ENCODE measurements at regions not wholly inside any gene's neighbourhood (a gene's known extent, or its start where the extent isn't known, plus 50 kb on each side); places are given as distances from the start of the nearest gene placed in this dataset.

DNA sequence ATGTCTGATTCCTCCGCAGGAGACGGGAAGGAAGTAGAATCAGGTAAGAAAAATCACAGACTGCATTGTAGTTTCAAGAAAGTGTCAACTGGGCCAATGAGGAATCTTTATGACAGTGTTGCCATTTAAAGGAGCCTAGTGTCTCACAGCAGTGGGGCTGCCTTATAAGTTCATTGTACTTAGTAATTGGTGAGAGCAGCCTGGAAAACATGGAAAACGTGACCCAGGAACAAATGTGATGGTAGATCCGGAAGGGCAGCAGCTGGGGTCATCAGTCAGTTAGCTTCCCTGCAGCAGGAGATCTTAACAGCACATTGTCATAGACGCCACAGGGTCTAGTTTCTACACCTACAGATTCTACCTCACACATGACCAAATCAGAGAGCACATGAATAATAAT, 630.0 kb upstream of the LMO3 start:
- CTCF ChIA-PET: no interaction called here
- H3K36me3 ChIP-seq (ENCODE audit: control insufficient read depth in 2 of 3, insufficient read depth in 3 of 3, low read length in 3 of 3): no peaks in the 10 kb centered on the region
- no peak overlapping the region for H3K4me3 Mint-ChIP-seq
- DNase-seq (no peak), ATAC-seq (no peak)
- H3K4me3 ChIP-seq (ENCODE audit: low read length): no peak overlapping the region
- POLR2A ChIA-PET: no interaction called here
- no peaks in the 10 kb centered on the region for H3K27me3 ChIP-seq (ENCODE audit: control insufficient read depth in 2 of 2, insufficient read depth in 2 of 2, low read length in 2 of 2)
- no peaks in the 10 kb centered on the region for H3K4me1 ChIP-seq (ENCODE audit: control insufficient read depth in 2 of 2, insufficient read depth in 2 of 2, low read length in 2 of 2)
- H3K27me3 Mint-ChIP-seq: no peaks in the 10 kb centered on the region
- H3K27ac Mint-ChIP-seq: no peak overlapping the region
- H3K4me1 Mint-ChIP-seq: no peaks in the 10 kb centered on the region
- H3K36me3 Mint-ChIP-seq: no peaks in the 10 kb centered on the region
- H3K9me3 ChIP-seq (ENCODE audit: control insufficient read depth in 2 of 3, low read length in 3 of 3): no peaks in the 10 kb centered on the region
- H3K27ac ChIP-seq (ENCODE audit: low read depth, low read length): no peak overlapping the region
- intact Hi-C loops (cut with micrococcal nuclease): no loop called here
- H3K9me3 Mint-ChIP-seq: peaks cover 0 to 23% (median 7%) of the 10 kb centered on the region in 11 donors

DNA sequence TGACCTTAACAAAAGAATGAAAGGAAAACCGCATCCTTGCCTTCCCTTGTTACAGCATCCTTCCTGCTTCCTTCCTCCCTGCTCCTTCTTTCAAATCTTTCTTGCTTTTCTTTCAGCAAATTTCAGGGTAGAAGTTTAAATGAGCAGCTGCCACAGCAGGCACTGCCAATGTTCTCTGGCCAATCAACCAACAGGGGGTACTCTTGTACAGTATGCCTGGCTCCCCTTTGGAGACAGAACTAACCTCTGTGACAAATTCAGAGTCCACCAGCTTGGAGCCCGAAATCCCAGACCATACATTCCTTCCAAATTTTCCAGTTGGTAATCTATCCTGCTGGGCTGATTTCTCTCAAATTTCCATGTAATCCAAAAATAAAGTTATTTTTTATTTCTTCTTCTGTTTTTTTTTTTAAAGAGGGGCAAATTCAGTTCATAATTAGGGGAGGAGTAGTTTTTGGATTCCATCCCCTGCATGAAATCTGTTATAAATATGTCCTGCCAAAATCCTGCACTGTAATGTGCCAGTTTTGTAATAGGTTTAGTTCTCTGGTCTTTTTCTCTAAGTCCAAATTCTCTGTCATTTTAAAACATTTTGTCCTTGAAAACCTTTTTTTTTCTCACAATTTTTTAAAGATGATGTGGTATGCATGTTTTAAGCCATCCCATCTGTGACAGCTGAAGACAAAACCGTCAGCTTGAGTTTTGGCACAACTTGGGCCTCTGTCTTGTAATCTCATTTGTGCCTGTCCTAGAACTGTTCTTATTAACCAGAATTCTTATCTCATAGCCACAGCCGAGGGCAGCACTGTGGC, 610.0 kb upstream of the LMO3 start:
- no peaks in the 10 kb centered on the region for H3K36me3 Mint-ChIP-seq
- POLR2A ChIA-PET: no interaction called here
- no peak for ATAC-seq
- Histone ChIP-seq H3K9me3 (ENCODE audit: control insufficient read depth in 2 of 3, low read length in 3 of 3) (no peaks in the 10 kb centered on the region), H3K27me3 (ENCODE audit: control insufficient read depth in 2 of 2, insufficient read depth in 2 of 2, low read length in 2 of 2) (no peaks in the 10 kb centered on the region), H3K27ac (ENCODE audit: low read depth, low read length) (no peak overlapping the region), H3K4me3 (ENCODE audit: low read length) (no peak overlapping the region), H3K36me3 (ENCODE audit: control insufficient read depth in 2 of 3, insufficient read depth in 3 of 3, low read length in 3 of 3) (no peaks in the 10 kb centered on the region), H3K4me1 (ENCODE audit: control insufficient read depth in 2 of 2, insufficient read depth in 2 of 2, low read length in 2 of 2) (no peaks in the 10 kb centered on the region)
- H3K27me3 Mint-ChIP-seq: no peaks in the 10 kb centered on the region
- CTCF ChIA-PET: no interaction called here
- H3K27ac Mint-ChIP-seq: no peak overlapping the region
- DNase-seq: no peak
- intact Hi-C loops (cut with micrococcal nuclease): no loop called here
- no peak overlapping the region for H3K4me3 Mint-ChIP-seq
- no peaks in the 10 kb centered on the region for H3K4me1 Mint-ChIP-seq
- H3K9me3 Mint-ChIP-seq: peaks cover 0 to 12% (median under 1%) of the 10 kb centered on the region in 11 donors

DNA sequence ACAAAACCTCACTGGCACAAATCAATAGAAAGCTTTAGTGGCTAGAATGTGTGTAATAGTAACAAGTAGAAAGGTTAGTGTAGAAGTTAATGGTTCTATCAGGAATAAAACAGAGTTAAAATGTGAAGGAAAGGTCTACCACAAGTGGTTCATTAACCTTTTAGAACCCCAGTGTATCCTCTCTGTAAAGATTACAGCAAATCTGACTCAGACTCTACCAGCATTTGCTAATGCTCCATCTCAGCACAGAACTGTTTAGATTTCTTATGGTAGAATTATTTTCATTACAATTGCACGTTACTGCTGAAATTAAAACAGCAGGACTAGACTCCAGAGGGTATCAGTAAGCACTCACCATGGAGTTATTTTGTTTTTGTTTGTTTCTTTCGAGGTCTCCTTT, 609.0 kb upstream of the LMO3 start:
- Mint-ChIP-seq H3K27ac (no peak overlapping the region), H3K4me3 (no peak overlapping the region), H3K4me1 (no peaks in the 10 kb centered on the region), H3K27me3 (no peaks in the 10 kb centered on the region), H3K36me3 (no peaks in the 10 kb centered on the region), H3K9me3 (peaks cover 0 to 12% (median 2%) of the 10 kb centered on the region in 11 donors)
- no peaks in the 10 kb centered on the region for H3K36me3 ChIP-seq (ENCODE audit: control insufficient read depth in 2 of 3, insufficient read depth in 3 of 3, low read length in 3 of 3)
- H3K4me3 ChIP-seq (ENCODE audit: low read length): no peak overlapping the region
- POLR2A ChIA-PET: no interaction called here
- CTCF ChIA-PET: no interaction called here
- no peak overlapping the region for H3K27ac ChIP-seq (ENCODE audit: low read depth, low read length)
- ATAC-seq: no peak
- intact Hi-C loops (cut with micrococcal nuclease): no loop called here
- DNase-seq: no peak
- no peaks in the 10 kb centered on the region for H3K4me1 ChIP-seq (ENCODE audit: control insufficient read depth in 2 of 2, insufficient read depth in 2 of 2, low read length in 2 of 2)
- no peaks in the 10 kb centered on the region for H3K9me3 ChIP-seq (ENCODE audit: control insufficient read depth in 2 of 3, low read length in 3 of 3)
- H3K27me3 ChIP-seq (ENCODE audit: control insufficient read depth in 2 of 2, insufficient read depth in 2 of 2, low read length in 2 of 2): no peaks in the 10 kb centered on the region

DNA sequence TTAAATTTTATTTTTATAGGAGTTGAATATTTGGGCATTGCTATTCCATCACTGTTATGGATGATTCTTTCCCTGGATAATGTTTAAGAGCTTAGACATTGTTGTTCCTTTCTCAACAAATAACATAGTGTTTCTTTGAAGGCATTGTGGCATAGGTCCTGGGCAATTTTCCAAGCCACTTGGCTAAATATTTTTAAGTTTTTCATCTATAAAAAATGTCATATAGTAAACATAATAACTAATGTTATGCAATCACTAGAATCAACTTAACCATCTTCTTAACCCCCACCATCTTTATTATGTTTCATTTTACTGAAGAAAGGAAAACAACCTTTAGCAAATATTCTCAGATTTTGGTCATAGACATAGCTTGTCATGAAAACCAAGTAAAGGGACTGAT, 600.6 kb upstream of the LMO3 start:
- Histone ChIP-seq H3K27me3 (ENCODE audit: control insufficient read depth in 2 of 2, insufficient read depth in 2 of 2, low read length in 2 of 2) (no peaks in the 10 kb centered on the region), H3K4me1 (ENCODE audit: control insufficient read depth in 2 of 2, insufficient read depth in 2 of 2, low read length in 2 of 2) (no peaks in the 10 kb centered on the region), H3K36me3 (ENCODE audit: control insufficient read depth in 2 of 3, insufficient read depth in 3 of 3, low read length in 3 of 3) (no peaks in the 10 kb centered on the region), H3K4me3 (ENCODE audit: low read length) (no peak overlapping the region), H3K27ac (ENCODE audit: low read depth, low read length) (no peak overlapping the region), H3K9me3 (ENCODE audit: control insufficient read depth in 2 of 3, low read length in 3 of 3) (peaks cover 0 to 6% (median 0%) of the 10 kb centered on the region in 3 experiments)
- H3K36me3 Mint-ChIP-seq: no peaks in the 10 kb centered on the region
- H3K9me3 Mint-ChIP-seq: peaks cover 0 to 13% (median 2%) of the 10 kb centered on the region in 11 donors
- H3K4me3 Mint-ChIP-seq: no peak overlapping the region
- H3K27me3 Mint-ChIP-seq: no peaks in the 10 kb centered on the region
- intact Hi-C loops (cut with micrococcal nuclease): no loop called here
- no peak overlapping the region for H3K27ac Mint-ChIP-seq
- no peaks in the 10 kb centered on the region for H3K4me1 Mint-ChIP-seq
- ChIA-PET POLR2A (no interaction called here), CTCF (no interaction called here)
- no peak for DNase-seq
- no peak for ATAC-seq

DNA sequence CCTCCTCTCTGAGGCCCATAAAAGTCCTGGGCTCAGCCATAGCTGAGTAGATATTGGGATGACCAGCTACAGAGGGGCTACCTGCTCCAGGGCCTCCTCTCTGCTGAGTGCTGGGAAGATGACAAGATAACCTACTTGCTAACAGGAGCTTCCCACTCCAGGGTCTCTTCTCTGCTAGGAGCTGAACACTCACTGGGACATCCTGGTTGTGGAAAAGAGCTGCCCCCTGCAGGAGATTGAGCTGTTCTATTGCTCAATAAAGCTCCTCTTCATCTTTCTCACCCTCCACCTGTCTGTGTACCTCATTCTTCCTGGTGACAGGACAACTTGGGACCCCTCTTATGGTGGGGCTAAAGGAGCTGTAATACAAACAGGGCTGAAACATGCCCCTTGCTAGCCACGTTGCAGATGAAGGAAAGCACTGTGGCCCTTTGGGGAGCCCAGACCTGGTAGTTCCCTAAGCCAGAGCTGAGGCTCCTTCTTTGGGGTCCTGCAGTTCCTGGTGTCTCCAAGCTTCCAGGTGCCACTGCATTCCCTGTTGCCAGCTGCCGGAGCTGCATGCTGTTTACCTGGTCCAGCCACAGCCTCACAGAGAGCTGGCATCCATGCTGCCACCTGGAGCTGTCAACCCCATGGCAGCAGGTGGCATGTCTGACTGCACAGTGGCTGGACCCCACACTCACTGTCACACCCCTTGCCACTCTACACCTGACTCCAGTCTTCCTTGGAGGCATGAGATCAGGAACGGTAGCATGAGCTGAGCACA, 598.5 kb upstream of the LMO3 start:
- H3K4me1 Mint-ChIP-seq: no peaks in the 10 kb centered on the region
- H3K4me3 Mint-ChIP-seq: no peak overlapping the region
- H3K9me3 Mint-ChIP-seq: peaks cover 0 to 13% (median 2%) of the 10 kb centered on the region in 11 donors
- Histone ChIP-seq H3K27ac (ENCODE audit: low read depth, low read length) (no peak overlapping the region), H3K4me3 (ENCODE audit: low read length) (no peak overlapping the region), H3K27me3 (ENCODE audit: control insufficient read depth in 2 of 2, insufficient read depth in 2 of 2, low read length in 2 of 2) (no peaks in the 10 kb centered on the region), H3K4me1 (ENCODE audit: control insufficient read depth in 2 of 2, insufficient read depth in 2 of 2, low read length in 2 of 2) (no peaks in the 10 kb centered on the region), H3K9me3 (ENCODE audit: control insufficient read depth in 2 of 3, low read length in 3 of 3) (peaks cover 0 to 6% (median 0%) of the 10 kb centered on the region in 3 experiments), H3K36me3 (ENCODE audit: control insufficient read depth in 2 of 3, insufficient read depth in 3 of 3, low read length in 3 of 3) (no peaks in the 10 kb centered on the region)
- ATAC-seq: no peak
- H3K36me3 Mint-ChIP-seq: no peaks in the 10 kb centered on the region
- ChIA-PET CTCF (no interaction called here), POLR2A (no interaction called here)
- DNase-seq: no peak
- no peaks in the 10 kb centered on the region for H3K27me3 Mint-ChIP-seq
- H3K27ac Mint-ChIP-seq: no peak overlapping the region
- intact Hi-C loops (cut with micrococcal nuclease): no loop called here

DNA sequence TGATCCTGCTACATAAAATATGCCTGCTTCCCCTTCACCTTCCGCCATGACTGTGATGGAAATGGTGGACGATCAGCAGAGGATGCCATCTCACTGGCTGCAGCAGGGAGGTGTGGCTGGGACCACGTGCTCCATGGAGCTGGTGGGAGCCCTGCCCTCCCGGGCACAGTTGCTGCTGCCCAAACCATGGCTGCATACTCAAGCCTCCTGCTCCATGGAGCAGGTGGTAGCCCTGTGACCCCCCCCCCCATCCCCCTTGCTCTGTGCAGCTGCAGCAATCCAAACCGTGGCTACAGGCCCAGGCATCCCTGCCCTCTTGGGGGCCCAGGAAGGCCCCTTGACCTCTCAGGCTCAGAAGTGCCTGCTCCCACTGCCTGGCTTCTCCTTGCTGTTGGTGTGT, 597.5 kb upstream of the LMO3 start:
- H3K4me3 Mint-ChIP-seq: no peak overlapping the region
- no peak overlapping the region for H3K4me3 ChIP-seq (ENCODE audit: low read length)
- ATAC-seq: no peak
- H3K9me3 Mint-ChIP-seq: peaks cover 0 to 17% (median 2%) of the 10 kb centered on the region in 11 donors
- H3K27me3 Mint-ChIP-seq: no peaks in the 10 kb centered on the region
- no peak overlapping the region for H3K27ac ChIP-seq (ENCODE audit: low read depth, low read length)
- H3K36me3 Mint-ChIP-seq: no peaks in the 10 kb centered on the region
- no peaks in the 10 kb centered on the region for H3K4me1 Mint-ChIP-seq
- POLR2A ChIA-PET: no interaction called here
- CTCF ChIA-PET: no interaction called here
- H3K9me3 ChIP-seq (ENCODE audit: control insufficient read depth in 2 of 3, low read length in 3 of 3): peaks cover 0 to 6% (median 0%) of the 10 kb centered on the region in 3 experiments
- DNase-seq: no peak
- intact Hi-C loops (cut with micrococcal nuclease): no loop called here
- H3K36me3 ChIP-seq (ENCODE audit: control insufficient read depth in 2 of 3, insufficient read depth in 3 of 3, low read length in 3 of 3): no peaks in the 10 kb centered on the region
- H3K27me3 ChIP-seq (ENCODE audit: control insufficient read depth in 2 of 2, insufficient read depth in 2 of 2, low read length in 2 of 2): no peaks in the 10 kb centered on the region
- no peaks in the 10 kb centered on the region for H3K4me1 ChIP-seq (ENCODE audit: control insufficient read depth in 2 of 2, insufficient read depth in 2 of 2, low read length in 2 of 2)
- H3K27ac Mint-ChIP-seq: no peak overlapping the region

DNA sequence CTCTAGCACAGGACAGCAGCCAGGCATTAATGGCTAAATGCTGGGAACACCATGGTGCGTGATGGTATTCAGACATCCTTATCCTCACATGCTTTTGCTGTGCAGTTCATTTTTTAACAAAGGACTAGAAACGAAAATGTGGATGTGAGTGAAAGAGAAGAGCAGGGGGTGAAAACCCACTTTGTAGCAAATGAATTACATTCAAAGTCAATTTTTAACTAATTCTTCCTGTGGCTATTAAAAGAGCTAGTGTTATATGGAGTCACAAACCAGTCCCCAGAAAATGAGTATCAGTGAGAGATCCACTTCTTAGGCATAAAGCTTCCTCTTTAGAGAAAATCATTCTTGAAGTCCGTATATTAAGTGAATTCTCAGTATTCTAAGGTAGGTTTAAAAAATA, 592.0 kb upstream of the LMO3 start:
- DNase-seq (no peak), ATAC-seq (no peak)
- H3K4me3 ChIP-seq (ENCODE audit: low read length): no peak overlapping the region
- POLR2A ChIA-PET: no interaction called here
- no peak overlapping the region for H3K27ac ChIP-seq (ENCODE audit: low read depth, low read length)
- H3K36me3 ChIP-seq (ENCODE audit: control insufficient read depth in 2 of 3, insufficient read depth in 3 of 3, low read length in 3 of 3): no peaks in the 10 kb centered on the region
- Mint-ChIP-seq H3K36me3 (no peaks in the 10 kb centered on the region), H3K9me3 (peaks cover 0 to 17% (median 4%) of the 10 kb centered on the region in 11 donors), H3K4me1 (no peaks in the 10 kb centered on the region), H3K4me3 (no peak overlapping the region), H3K27ac (no peak overlapping the region), H3K27me3 (no peaks in the 10 kb centered on the region)
- no peaks in the 10 kb centered on the region for H3K27me3 ChIP-seq (ENCODE audit: control insufficient read depth in 2 of 2, insufficient read depth in 2 of 2, low read length in 2 of 2)
- H3K9me3 ChIP-seq (ENCODE audit: control insufficient read depth in 2 of 3, low read length in 3 of 3): no peaks in the 10 kb centered on the region
- intact Hi-C loops (cut with micrococcal nuclease): no loop called here
- CTCF ChIA-PET: no interaction called here
- H3K4me1 ChIP-seq (ENCODE audit: control insufficient read depth in 2 of 2, insufficient read depth in 2 of 2, low read length in 2 of 2): no peaks in the 10 kb centered on the region
